ENCODE measurements at regions not wholly inside any gene's neighbourhood (a gene's known extent, or its start where the extent isn't known, plus 50 kb on each side); places are given as distances from the start of the nearest gene placed in this dataset.
A peak's percentile ranks its signal among the peaks of the same experiment; 100 is the strongest.

DNA sequence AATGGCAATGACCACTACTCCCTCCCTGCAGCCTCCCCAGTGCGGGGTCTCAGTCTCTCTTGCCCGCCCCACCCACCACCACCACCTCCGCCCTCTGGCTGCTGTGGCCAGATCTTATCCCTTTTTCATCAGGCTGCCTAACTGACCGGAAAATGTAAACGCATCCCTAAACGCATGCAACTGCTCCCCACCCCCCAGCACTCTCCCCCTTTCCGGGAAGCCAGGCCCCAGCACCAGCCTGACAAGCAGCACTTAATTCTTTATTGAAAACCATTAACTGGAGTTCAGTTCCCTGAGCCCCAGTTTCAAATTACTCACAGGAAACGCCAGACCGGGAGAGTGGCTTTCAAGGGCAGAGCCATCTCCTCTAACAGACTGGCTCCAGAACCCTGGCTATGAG is 147.7 kb downstream of the DMRTA2 start:
- Mint-ChIP-seq H3K4me3 (ENCODE audit: unreplicated experiment) (no peak overlapping the region), H3K36me3 (ENCODE audit: low read depth, unreplicated experiment) (no peaks in the 10 kb centered on the region), H3K27me3 (ENCODE audit: low read depth, unreplicated experiment) (peaks cover 22% of the 10 kb centered on the region), H3K4me1 (ENCODE audit: low read depth, unreplicated experiment) (peaks cover 5% of the 10 kb centered on the region), H3K9me3 (ENCODE audit: unreplicated experiment) (peaks cover 3% of the 10 kb centered on the region), H3K27ac (ENCODE audit: unreplicated experiment) (no peak overlapping the region)
- no peak for TF ChIP-seq EZH2 (IDR thresholded peaks at IDR 0.05; ENCODE audit: insufficient read depth, low read length)
- TF ChIP-seq, protein P1, sequence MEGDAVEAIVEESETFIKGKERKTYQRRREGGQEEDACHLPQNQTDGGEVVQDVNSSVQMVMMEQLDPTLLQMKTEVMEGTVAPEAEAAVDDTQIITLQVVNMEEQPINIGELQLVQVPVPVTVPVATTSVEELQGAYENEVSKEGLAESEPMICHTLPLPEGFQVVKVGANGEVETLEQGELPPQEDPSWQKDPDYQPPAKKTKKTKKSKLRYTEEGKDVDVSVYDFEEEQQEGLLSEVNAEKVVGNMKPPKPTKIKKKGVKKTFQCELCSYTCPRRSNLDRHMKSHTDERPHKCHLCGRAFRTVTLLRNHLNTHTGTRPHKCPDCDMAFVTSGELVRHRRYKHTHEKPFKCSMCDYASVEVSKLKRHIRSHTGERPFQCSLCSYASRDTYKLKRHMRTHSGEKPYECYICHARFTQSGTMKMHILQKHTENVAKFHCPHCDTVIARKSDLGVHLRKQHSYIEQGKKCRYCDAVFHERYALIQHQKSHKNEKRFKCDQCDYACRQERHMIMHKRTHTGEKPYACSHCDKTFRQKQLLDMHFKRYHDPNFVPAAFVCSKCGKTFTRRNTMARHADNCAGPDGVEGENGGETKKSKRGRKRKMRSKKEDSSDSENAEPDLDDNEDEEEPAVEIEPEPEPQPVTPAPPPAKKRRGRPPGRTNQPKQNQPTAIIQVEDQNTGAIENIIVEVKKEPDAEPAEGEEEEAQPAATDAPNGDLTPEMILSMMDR (IDR thresholded peaks at IDR 0.05; ENCODE audit: insufficient read depth, low read depth, low read length), result no peak
- no peak overlapping the region for H3K4me3 ChIP-seq (ENCODE audit: insufficient read depth, low read depth, low read length)
- DNase-seq (ENCODE audit: low read depth) (no peak), FAIRE-seq (no peak)
- H3K27me3 ChIP-seq (ENCODE audit: insufficient read depth, low read length), result no peaks in the 10 kb centered on the region
- no peaks in the 10 kb centered on the region for H4K20me1 ChIP-seq (ENCODE audit: insufficient read depth, low read length)
- no peak overlapping the region for H3K4me2 ChIP-seq (ENCODE audit: low read length)
- H3K4me1 ChIP-seq (ENCODE audit: insufficient read depth, low read length), result no peaks in the 10 kb centered on the region
- no peaks in the 10 kb centered on the region for H3K36me3 ChIP-seq (ENCODE audit: insufficient read depth, low read length)
- H3K9me3 ChIP-seq (ENCODE audit: insufficient read depth, low read depth, low read length), result no peaks in the 10 kb centered on the region
- H3K79me2 ChIP-seq (ENCODE audit: insufficient read depth, low read length), result no peaks in the 10 kb centered on the region
- H3K27ac ChIP-seq (ENCODE audit: low read depth, low read length), result no peak overlapping the region
- no peak overlapping the region for H2AFZ ChIP-seq (ENCODE audit: low read depth, low read length)
- no peak overlapping the region for H3K9ac ChIP-seq (ENCODE audit: low read length)

DNA sequence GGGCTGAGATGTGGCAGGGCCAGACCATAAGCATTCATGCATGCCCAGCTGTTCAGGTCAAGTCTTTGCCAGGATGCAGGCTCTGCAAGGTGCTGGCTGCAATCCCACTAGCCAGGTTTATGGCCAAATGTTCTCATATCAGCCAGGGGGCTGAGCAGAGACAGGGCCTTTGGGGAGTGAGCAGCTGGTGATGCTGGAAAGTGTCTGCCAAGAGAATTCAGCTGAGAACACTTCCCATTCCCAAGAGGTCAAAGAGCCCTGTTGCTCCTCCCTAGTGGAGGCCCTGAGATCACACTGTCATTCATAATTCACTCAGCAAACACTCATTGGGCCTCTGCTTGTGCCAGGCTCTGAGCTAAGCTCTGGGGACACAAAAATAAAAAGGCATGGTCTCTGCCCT is 150.3 kb downstream of the DMRTA2 start:
- Histone ChIP-seq H3K4me3 (ENCODE audit: insufficient read depth, low read depth, low read length) (no peak overlapping the region), H4K20me1 (ENCODE audit: insufficient read depth, low read length) (no peaks in the 10 kb centered on the region), H3K79me2 (ENCODE audit: insufficient read depth, low read length) (no peaks in the 10 kb centered on the region), H3K27ac (ENCODE audit: low read depth, low read length) (no peak overlapping the region), H3K4me2 (ENCODE audit: low read length) (no peak overlapping the region), H2AFZ (ENCODE audit: low read depth, low read length) (no peak overlapping the region), H3K9ac (ENCODE audit: low read length) (no peak overlapping the region), H3K27me3 (ENCODE audit: insufficient read depth, low read length) (no peaks in the 10 kb centered on the region), H3K36me3 (ENCODE audit: insufficient read depth, low read length) (no peaks in the 10 kb centered on the region), H3K4me1 (ENCODE audit: insufficient read depth, low read length) (no peaks in the 10 kb centered on the region), H3K9me3 (ENCODE audit: insufficient read depth, low read depth, low read length) (no peaks in the 10 kb centered on the region)
- H3K27me3 Mint-ChIP-seq (ENCODE audit: low read depth, unreplicated experiment), result peaks cover 18% of the 10 kb centered on the region
- H3K36me3 Mint-ChIP-seq (ENCODE audit: low read depth, unreplicated experiment), result no peaks in the 10 kb centered on the region
- H3K4me1 Mint-ChIP-seq (ENCODE audit: low read depth, unreplicated experiment), result peaks cover 5% of the 10 kb centered on the region
- H3K9me3 Mint-ChIP-seq (ENCODE audit: unreplicated experiment), result no peaks in the 10 kb centered on the region
- no peak overlapping the region for H3K27ac Mint-ChIP-seq (ENCODE audit: unreplicated experiment)
- TF ChIP-seq, protein P1 (IDR thresholded peaks at IDR 0.05; ENCODE audit: insufficient read depth, low read depth, low read length), result no peak
- no peak for TF ChIP-seq EZH2 (IDR thresholded peaks at IDR 0.05; ENCODE audit: insufficient read depth, low read length)
- FAIRE-seq (no peak), DNase-seq (ENCODE audit: low read depth) (no peak)
- H3K4me3 Mint-ChIP-seq (ENCODE audit: unreplicated experiment), result no peak overlapping the region

DNA sequence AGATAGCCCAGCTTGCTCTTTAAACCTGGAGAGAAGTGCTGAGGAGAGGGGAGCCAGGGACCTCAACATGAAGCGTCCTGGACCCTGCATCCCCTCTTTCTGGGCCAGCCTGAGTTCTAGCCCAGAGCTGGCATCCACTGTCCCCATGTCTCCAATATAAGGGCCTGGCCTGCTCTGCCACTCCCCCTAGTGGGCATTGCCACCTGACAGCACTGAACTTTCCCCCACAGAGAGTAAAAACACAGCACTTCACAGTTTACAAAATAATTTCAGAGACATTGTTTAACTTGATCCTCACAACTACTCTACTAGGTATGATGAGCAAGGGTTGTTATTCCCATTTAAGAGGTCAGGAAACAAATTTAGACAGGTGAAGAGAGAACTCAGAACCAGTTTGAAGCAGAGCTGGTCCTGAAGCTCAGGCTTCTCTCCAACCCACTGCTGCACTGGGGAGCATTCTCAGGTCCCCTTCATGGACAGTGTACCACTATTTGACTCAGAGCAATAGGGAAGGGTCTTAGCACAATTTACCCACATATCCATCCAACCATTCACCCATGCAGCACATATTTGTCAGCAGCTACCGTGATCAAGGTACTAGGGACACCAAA is 151.2 kb downstream of the DMRTA2 start:
- Mint-ChIP-seq H3K36me3 (ENCODE audit: low read depth, unreplicated experiment) (no peaks in the 10 kb centered on the region), H3K27me3 (ENCODE audit: low read depth, unreplicated experiment) (peaks cover 15% of the 10 kb centered on the region), H3K4me1 (ENCODE audit: low read depth, unreplicated experiment) (peaks cover 5% of the 10 kb centered on the region), H3K27ac (ENCODE audit: unreplicated experiment) (no peak overlapping the region), H3K9me3 (ENCODE audit: unreplicated experiment) (no peaks in the 10 kb centered on the region), H3K4me3 (ENCODE audit: unreplicated experiment) (no peak overlapping the region)
- no peaks in the 10 kb centered on the region for H3K79me2 ChIP-seq (ENCODE audit: insufficient read depth, low read length)
- no peaks in the 10 kb centered on the region for H3K9me3 ChIP-seq (ENCODE audit: insufficient read depth, low read depth, low read length)
- FAIRE-seq (no peak), DNase-seq (ENCODE audit: low read depth) (no peak)
- no peaks in the 10 kb centered on the region for H4K20me1 ChIP-seq (ENCODE audit: insufficient read depth, low read length)
- H3K4me2 ChIP-seq (ENCODE audit: low read length), result no peak overlapping the region
- no peaks in the 10 kb centered on the region for H3K4me1 ChIP-seq (ENCODE audit: insufficient read depth, low read length)
- no peak overlapping the region for H3K27ac ChIP-seq (ENCODE audit: low read depth, low read length)
- H3K9ac ChIP-seq (ENCODE audit: low read length), result no peak overlapping the region
- H3K36me3 ChIP-seq (ENCODE audit: insufficient read depth, low read length), result no peaks in the 10 kb centered on the region
- TF ChIP-seq EZH2 (IDR thresholded peaks at IDR 0.05; ENCODE audit: insufficient read depth, low read length), result no peak
- TF ChIP-seq, protein P1 (IDR thresholded peaks at IDR 0.05; ENCODE audit: insufficient read depth, low read depth, low read length), result peak; percentile 50
- no peak overlapping the region for H2AFZ ChIP-seq (ENCODE audit: low read depth, low read length)
- H3K4me3 ChIP-seq (ENCODE audit: insufficient read depth, low read depth, low read length), result no peak overlapping the region
- no peaks in the 10 kb centered on the region for H3K27me3 ChIP-seq (ENCODE audit: insufficient read depth, low read length)

All from astrocyte (in vitro differentiated cells and primary cell).